SJSA1 (cell line): ENCODE measurements at regions not wholly inside any gene's neighbourhood (a gene's known extent, or its start where the extent isn't known, plus 50 kb on each side); places are given as distances from the start of the nearest gene placed in this dataset.

Source experiments
- DNase-seq, 2 experiments: peaks; one replicate each; pipeline ENCODE4 v3.0.0-alpha.2; 2015 to 2020; ENCODE audit warnings: low spot score in 2 of 2, low read depth in 1 of 2
- H3K27ac ChIP-seq: fragments of 250-450 bp; sonication (Bioruptor Pico); 2 replicates; pipeline ENCODE4 v1.5.1; 2020; ENCODE audit warnings: mild to moderate bottlenecking, moderate library complexity
- H3K27me3 ChIP-seq: fragments of 250-450 bp; sonication (Bioruptor Pico); replicated peaks from 2 replicates; pipeline ENCODE4 v1.5.1; 2020; ENCODE audit warnings: mild to moderate bottlenecking, moderate library complexity
- H3K36me3 ChIP-seq: fragments of 250-450 bp; sonication (Bioruptor Pico); 2 replicates; pipeline ENCODE4 v1.5.1; 2020; ENCODE audit warnings: mild to moderate bottlenecking
- H3K4me1 ChIP-seq: fragments of 250-450 bp; sonication (Bioruptor Pico); replicated peaks from 2 replicates; pipeline ENCODE4 v1.6.1; 2021; ENCODE audit warnings: mild to moderate bottlenecking
- H3K4me3 ChIP-seq: fragments of 250-450 bp; sonication (Bioruptor Pico); 2 replicates; pipeline ENCODE4 v1.5.1; 2020; ENCODE audit warnings: mild to moderate bottlenecking
- H3K9me3 ChIP-seq: fragments of 250-450 bp; sonication (Bioruptor Pico); replicated peaks from 2 replicates; pipeline ENCODE4 v1.5.1; 2020; ENCODE audit warnings: mild to moderate bottlenecking

- Histone ChIP-seq H3K27me3 (no peaks in the 10 kb centered on the region), H3K4me1 (no peaks in the 10 kb centered on the region), H3K4me3 (no peak overlapping the region), H3K9me3 (no peaks in the 10 kb centered on the region), H3K36me3 (no peaks in the 10 kb centered on the region), H3K27ac (no peak overlapping the region)
- DNase-seq = no peak
These were observed 476.9 kb upstream of the PRICKLE1 start for GRCh38 chr12:43066471-43066870.

GRCh38 chr12:43063650-43064049 lies 474.1 kb upstream of the PRICKLE1 start:
- no peaks in the 10 kb centered on the region for H3K27me3 ChIP-seq
- no peaks in the 10 kb centered on the region for H3K36me3 ChIP-seq
- no peaks in the 10 kb centered on the region for H3K4me1 ChIP-seq
- H3K27ac ChIP-seq = no peak overlapping the region
- DNase-seq = no peak
- no peak overlapping the region for H3K4me3 ChIP-seq
- no peaks in the 10 kb centered on the region for H3K9me3 ChIP-seq

- no peaks in the 10 kb centered on the region for H3K27me3 ChIP-seq
- no peak overlapping the region for H3K27ac ChIP-seq
- no peaks in the 10 kb centered on the region for H3K9me3 ChIP-seq
- no peak overlapping the region for H3K4me3 ChIP-seq
- H3K4me1 ChIP-seq = no peaks in the 10 kb centered on the region
- H3K36me3 ChIP-seq = no peaks in the 10 kb centered on the region
- DNase-seq = no peak
These were observed 472.8 kb upstream of the PRICKLE1 start for GRCh38 chr12:43062201-43062895.

- Histone ChIP-seq H3K9me3 (no peaks in the 10 kb centered on the region), H3K27ac (no peak overlapping the region), H3K4me1 (no peaks in the 10 kb centered on the region), H3K36me3 (no peaks in the 10 kb centered on the region), H3K4me3 (no peak overlapping the region), H3K27me3 (no peaks in the 10 kb centered on the region)
- DNase-seq = no peak
These were observed 471.2 kb upstream of the PRICKLE1 start for GRCh38 chr12:43060742-43061141.

GRCh38 chr12:43058616-43059015 lies 469.1 kb upstream of the PRICKLE1 start:
- Histone ChIP-seq H3K4me3 (no peak overlapping the region), H3K27me3 (no peaks in the 10 kb centered on the region), H3K9me3 (no peaks in the 10 kb centered on the region), H3K36me3 (no peaks in the 10 kb centered on the region), H3K4me1 (no peaks in the 10 kb centered on the region), H3K27ac (no peak overlapping the region)
- DNase-seq = no peak

GRCh38 chr12:43057566-43057965 lies 468.0 kb upstream of the PRICKLE1 start:
- no peaks in the 10 kb centered on the region for H3K27me3 ChIP-seq
- no peak overlapping the region for H3K4me3 ChIP-seq
- no peaks in the 10 kb centered on the region for H3K4me1 ChIP-seq
- no peaks in the 10 kb centered on the region for H3K9me3 ChIP-seq
- DNase-seq = no peak
- no peaks in the 10 kb centered on the region for H3K36me3 ChIP-seq
- no peak overlapping the region for H3K27ac ChIP-seq

GRCh38 chr12:43054085-43054484 lies 464.5 kb upstream of the PRICKLE1 start:
- Histone ChIP-seq H3K36me3 (no peaks in the 10 kb centered on the region), H3K27me3 (no peaks in the 10 kb centered on the region), H3K27ac (no peak overlapping the region), H3K4me1 (no peaks in the 10 kb centered on the region), H3K4me3 (no peak overlapping the region), H3K9me3 (no peaks in the 10 kb centered on the region)
- no peak for DNase-seq

GRCh38 chr12:43052441-43052840 lies 462.9 kb upstream of the PRICKLE1 start:
- Histone ChIP-seq H3K4me1 (no peaks in the 10 kb centered on the region), H3K4me3 (no peak overlapping the region), H3K9me3 (no peaks in the 10 kb centered on the region), H3K27me3 (no peaks in the 10 kb centered on the region), H3K27ac (no peak overlapping the region), H3K36me3 (no peaks in the 10 kb centered on the region)
- DNase-seq = no peak

- H3K9me3 ChIP-seq = no peaks in the 10 kb centered on the region; the same call in 1 of the 2 replicates
- no peak for DNase-seq
- no peak overlapping the region for H3K27ac ChIP-seq
- H3K27me3 ChIP-seq = no peaks in the 10 kb centered on the region
- no peak overlapping the region for H3K4me3 ChIP-seq
- H3K4me1 ChIP-seq = no peaks in the 10 kb centered on the region
- no peaks in the 10 kb centered on the region for H3K36me3 ChIP-seq
These were observed 454.7 kb upstream of the PRICKLE1 start for GRCh38 chr12:43044241-43044640.

- H3K27ac ChIP-seq = no peak overlapping the region
- no peaks in the 10 kb centered on the region for H3K9me3 ChIP-seq
- H3K36me3 ChIP-seq = no peaks in the 10 kb centered on the region
- no peak for DNase-seq
- no peaks in the 10 kb centered on the region for H3K4me1 ChIP-seq
- no peaks in the 10 kb centered on the region for H3K27me3 ChIP-seq
- H3K4me3 ChIP-seq = no peak overlapping the region
These were observed 449.4 kb upstream of the PRICKLE1 start for GRCh38 chr12:43038991-43039390.

GRCh38 chr12:43029971-43030370 lies 440.4 kb upstream of the PRICKLE1 start:
- H3K27me3 ChIP-seq = no peaks in the 10 kb centered on the region
- H3K9me3 ChIP-seq = no peaks in the 10 kb centered on the region
- no peak overlapping the region for H3K27ac ChIP-seq
- no peak overlapping the region for H3K4me3 ChIP-seq
- H3K4me1 ChIP-seq = no peaks in the 10 kb centered on the region
- H3K36me3 ChIP-seq = no peaks in the 10 kb centered on the region
- peak in 1 of 2 experiments; percentile 2 for DNase-seq

- Histone ChIP-seq H3K4me3 (no peak overlapping the region), H3K4me1 (no peaks in the 10 kb centered on the region), H3K27ac (no peak overlapping the region), H3K36me3 (no peaks in the 10 kb centered on the region), H3K9me3 (no peaks in the 10 kb centered on the region), H3K27me3 (no peaks in the 10 kb centered on the region)
- no peak for DNase-seq
These were observed 439.3 kb upstream of the PRICKLE1 start for GRCh38 chr12:43028826-43029225.

GRCh38 chr12:43022838-43023237 lies 433.3 kb upstream of the PRICKLE1 start:
- Histone ChIP-seq H3K27me3 (no peaks in the 10 kb centered on the region), H3K36me3 (no peaks in the 10 kb centered on the region), H3K4me3 (no peak overlapping the region), H3K27ac (no peak overlapping the region), H3K4me1 (no peaks in the 10 kb centered on the region), H3K9me3 (no peaks in the 10 kb centered on the region)
- DNase-seq = no peak

GRCh38 chr12:43015090-43015737 lies 425.7 kb upstream of the PRICKLE1 start:
- H3K27ac ChIP-seq = no peak overlapping the region
- H3K4me1 ChIP-seq = no peaks in the 10 kb centered on the region
- H3K9me3 ChIP-seq = no peaks in the 10 kb centered on the region
- no peaks in the 10 kb centered on the region for H3K27me3 ChIP-seq
- H3K36me3 ChIP-seq = no peaks in the 10 kb centered on the region
- no peak for DNase-seq
- no peak overlapping the region for H3K4me3 ChIP-seq
